ENCODE measurements at regions not wholly inside any gene's neighbourhood (a gene's known extent, or its start where the extent isn't known, plus 50 kb on each side); places are given as distances from the start of the nearest gene placed in this dataset.
A peak's percentile ranks its signal among the peaks of the same experiment; 100 is the strongest.

GRCh38 chr15:95168951-95169431 is 937.6 kb downstream of the MCTP2 start:
- no peak overlapping the region for H3K4me3 ChIP-seq (ENCODE audit: low read length in 2 of 2)
- H3K36me3 ChIP-seq (ENCODE audit: control insufficient read depth in 1 of 2, insufficient read depth in 2 of 2, low read length in 1 of 2), result no peaks in the 10 kb centered on the region
- WGBS, 2 donors, result 62% methylated on average over 5 of the region's 5 CpGs
- no peaks in the 10 kb centered on the region for H3K9me3 ChIP-seq (ENCODE audit: control insufficient read depth, low read length)
- intact Hi-C loops (cut with DNase I), result loop anchor here (10.0 kb wide), 4 partner anchors 104 to 1186 kb away; no protein-coding TSS in a partner anchor
- H3K4me1 ChIP-seq (ENCODE audit: control insufficient read depth in 1 of 2, insufficient read depth in 2 of 2, low read length in 2 of 2), result peaks cover 0 to 2% of the 10 kb centered on the region in 2 donors
- DNase-seq (no peak), ATAC-seq (ENCODE audit: low FRiP score) (no peak)
- H3K27me3 ChIP-seq (ENCODE audit: control insufficient read depth in 1 of 2, insufficient read depth in 2 of 2, low read length in 1 of 2), result no peaks in the 10 kb centered on the region
- no peak overlapping the region for H3K27ac ChIP-seq (ENCODE audit: low read depth in 1 of 2, low read length in 2 of 2)

GRCh38 chr15:95169541-95170459 is 938.4 kb downstream of the MCTP2 start:
- H3K27ac ChIP-seq (ENCODE audit: low read depth in 1 of 2, low read length in 2 of 2), result no peak overlapping the region
- H3K4me1 ChIP-seq (ENCODE audit: control insufficient read depth in 1 of 2, insufficient read depth in 2 of 2, low read length in 2 of 2), result peaks cover 0 to 2% of the 10 kb centered on the region in 2 donors
- H3K36me3 ChIP-seq (ENCODE audit: control insufficient read depth in 1 of 2, insufficient read depth in 2 of 2, low read length in 1 of 2), result no peaks in the 10 kb centered on the region
- H3K9me3 ChIP-seq (ENCODE audit: control insufficient read depth, low read length), result no peaks in the 10 kb centered on the region
- intact Hi-C loops (cut with DNase I), result loop anchor here (10.0 kb wide), 6 partner anchors 105 to 1185 kb away; no protein-coding TSS in a partner anchor
- peak; percentile 45 to 65 for DNase-seq
- no peak overlapping the region for H3K4me3 ChIP-seq (ENCODE audit: low read length in 2 of 2)
- ATAC-seq (ENCODE audit: low FRiP score), result peak; percentile 67
- no peaks in the 10 kb centered on the region for H3K27me3 ChIP-seq (ENCODE audit: control insufficient read depth in 1 of 2, insufficient read depth in 2 of 2, low read length in 1 of 2)
- 72 to 78% methylated on average over 31 of the region's 31 CpGs for WGBS, 2 donors

- intact Hi-C loops (cut with DNase I), result loop anchor here in 1 of 2 donors (10.0 kb wide), 2 partner anchors 496 to 1154 kb away; no protein-coding TSS in a partner anchor
- DNase-seq (no peak), ATAC-seq (ENCODE audit: low FRiP score) (no peak)
- 65 to 73% methylated on average over 6 of the region's 6 CpGs for WGBS, 2 donors
- H3K4me1 ChIP-seq (ENCODE audit: control insufficient read depth in 1 of 2, insufficient read depth in 2 of 2, low read length in 2 of 2), result peaks cover 2% of the 10 kb centered on the region in 2 donors
- no peaks in the 10 kb centered on the region for H3K36me3 ChIP-seq (ENCODE audit: control insufficient read depth in 1 of 2, insufficient read depth in 2 of 2, low read length in 1 of 2)
- no peaks in the 10 kb centered on the region for H3K9me3 ChIP-seq (ENCODE audit: control insufficient read depth, low read length)
- no peak overlapping the region for H3K27ac ChIP-seq (ENCODE audit: low read depth in 1 of 2, low read length in 2 of 2)
- H3K27me3 ChIP-seq (ENCODE audit: control insufficient read depth in 1 of 2, insufficient read depth in 2 of 2, low read length in 1 of 2), result no peaks in the 10 kb centered on the region
- H3K4me3 ChIP-seq (ENCODE audit: low read length in 2 of 2), result no peak overlapping the region
Observed at GRCh38 chr15:95170561-95171380, 939.4 kb downstream of the MCTP2 start.

- ATAC-seq (ENCODE audit: low FRiP score) (no peak), DNase-seq (no peak)
- H3K9me3 ChIP-seq (ENCODE audit: control insufficient read depth, low read length), result no peaks in the 10 kb centered on the region
- no peaks in the 10 kb centered on the region for H3K36me3 ChIP-seq (ENCODE audit: control insufficient read depth in 1 of 2, insufficient read depth in 2 of 2, low read length in 1 of 2)
- H3K27ac ChIP-seq (ENCODE audit: low read depth in 1 of 2, low read length in 2 of 2), result no peak overlapping the region
- H3K4me3 ChIP-seq (ENCODE audit: low read length in 2 of 2), result no peak overlapping the region
- intact Hi-C loops (cut with DNase I), result loop anchor here in 1 of 2 donors (10.0 kb wide), 2 partner anchors 497 to 1153 kb away; no protein-coding TSS in a partner anchor
- no peaks in the 10 kb centered on the region for H3K27me3 ChIP-seq (ENCODE audit: control insufficient read depth in 1 of 2, insufficient read depth in 2 of 2, low read length in 1 of 2)
- WGBS, 2 donors, result 95% methylated on average over 3 of the region's 3 CpGs
- peaks cover 2% of the 10 kb centered on the region in 2 donors for H3K4me1 ChIP-seq (ENCODE audit: control insufficient read depth in 1 of 2, insufficient read depth in 2 of 2, low read length in 2 of 2)
Observed at GRCh38 chr15:95171564-95171963, 940.2 kb downstream of the MCTP2 start.

GRCh38 chr15:95174301-95175259 is 943.2 kb downstream of the MCTP2 start:
- Histone ChIP-seq H3K27ac (ENCODE audit: low read depth in 1 of 2, low read length in 2 of 2) (peak overlapping the region in 1 of 2 donors; percentile 4), H3K9me3 (ENCODE audit: control insufficient read depth, low read length) (no peaks in the 10 kb centered on the region), H3K4me1 (ENCODE audit: control insufficient read depth in 1 of 2, insufficient read depth in 2 of 2, low read length in 2 of 2) (peaks cover 2% of the 10 kb centered on the region in 2 donors), H3K4me3 (ENCODE audit: low read length in 2 of 2) (no peak overlapping the region), H3K27me3 (ENCODE audit: control insufficient read depth in 1 of 2, insufficient read depth in 2 of 2, low read length in 1 of 2) (no peaks in the 10 kb centered on the region), H3K36me3 (ENCODE audit: control insufficient read depth in 1 of 2, insufficient read depth in 2 of 2, low read length in 1 of 2) (no peaks in the 10 kb centered on the region)
- WGBS, 2 donors, result 12 to 21% methylated on average over 9 of the region's 9 CpGs
- peak; percentile 58 for ATAC-seq (ENCODE audit: low FRiP score)
- intact Hi-C loops (cut with DNase I), result loop anchor here (5.0 to 10.0 kb wide), 3 partner anchors 53 to 1150 kb away; no protein-coding TSS in a partner anchor
- no peak for DNase-seq

- no peak overlapping the region for H3K27ac ChIP-seq (ENCODE audit: low read depth in 1 of 2, low read length in 2 of 2)
- no peak overlapping the region for H3K4me3 ChIP-seq (ENCODE audit: low read length in 2 of 2)
- no peaks in the 10 kb centered on the region for H3K27me3 ChIP-seq (ENCODE audit: control insufficient read depth in 1 of 2, insufficient read depth in 2 of 2, low read length in 1 of 2)
- intact Hi-C loops (cut with DNase I), result loop anchor here (5.0 to 10.0 kb wide), 3 partner anchors 51 to 1149 kb away; no protein-coding TSS in a partner anchor
- DNase-seq, result no peak
- H3K36me3 ChIP-seq (ENCODE audit: control insufficient read depth in 1 of 2, insufficient read depth in 2 of 2, low read length in 1 of 2), result no peaks in the 10 kb centered on the region
- H3K9me3 ChIP-seq (ENCODE audit: control insufficient read depth, low read length), result no peaks in the 10 kb centered on the region
- ATAC-seq (ENCODE audit: low FRiP score), result no peak
- peaks cover 2% of the 10 kb centered on the region in 2 donors for H3K4me1 ChIP-seq (ENCODE audit: control insufficient read depth in 1 of 2, insufficient read depth in 2 of 2, low read length in 2 of 2)
- 81 to 84% methylated on average over 3 of the region's 3 CpGs for WGBS, 2 donors
Observed at GRCh38 chr15:95175914-95176658, 944.7 kb downstream of the MCTP2 start.

- intact Hi-C loops (cut with DNase I), result loop anchor here (5.0 to 10.0 kb wide), 3 partner anchors 50 to 1148 kb away; no protein-coding TSS in a partner anchor
- ATAC-seq (ENCODE audit: low FRiP score) (no peak), DNase-seq (no peak)
- WGBS, 2 donors, result 76 to 83% methylated on average over 6 of the region's 6 CpGs
- Histone ChIP-seq H3K36me3 (ENCODE audit: control insufficient read depth in 1 of 2, insufficient read depth in 2 of 2, low read length in 1 of 2) (no peaks in the 10 kb centered on the region), H3K9me3 (ENCODE audit: control insufficient read depth, low read length) (no peaks in the 10 kb centered on the region), H3K27ac (ENCODE audit: low read depth in 1 of 2, low read length in 2 of 2) (no peak overlapping the region), H3K4me1 (ENCODE audit: control insufficient read depth in 1 of 2, insufficient read depth in 2 of 2, low read length in 2 of 2) (peaks cover 2% of the 10 kb centered on the region in 2 donors), H3K4me3 (ENCODE audit: low read length in 2 of 2) (no peak overlapping the region), H3K27me3 (ENCODE audit: control insufficient read depth in 1 of 2, insufficient read depth in 2 of 2, low read length in 1 of 2) (no peaks in the 10 kb centered on the region)
Observed at GRCh38 chr15:95176794-95177577, 945.6 kb downstream of the MCTP2 start.

Data from aorta (tissue), 5 donors.